Endothelial cell of umbilical vein (primary cell): ENCODE measurements at regions not wholly inside any gene's neighbourhood (a gene's known extent, or its start where the extent isn't known, plus 50 kb on each side); places are given as distances from the start of the nearest gene placed in this dataset.

Source experiments
- POLR2A ChIP-seq: IDR thresholded peaks from 2 replicates; pipeline ENCODE4 v1.6.1; 2012; ENCODE audit warnings: low read depth, mild to moderate bottlenecking, control low read depth, low read length
- POLR2AphosphoS5 ChIP-seq: IDR thresholded peaks from 2 replicates; pipeline ENCODE4 v1.6.1; 2012; ENCODE audit warnings: low read depth, mild to moderate bottlenecking, control low read depth, low read length, moderate library complexity; ENCODE audit not compliant: insufficient read depth

DNA sequence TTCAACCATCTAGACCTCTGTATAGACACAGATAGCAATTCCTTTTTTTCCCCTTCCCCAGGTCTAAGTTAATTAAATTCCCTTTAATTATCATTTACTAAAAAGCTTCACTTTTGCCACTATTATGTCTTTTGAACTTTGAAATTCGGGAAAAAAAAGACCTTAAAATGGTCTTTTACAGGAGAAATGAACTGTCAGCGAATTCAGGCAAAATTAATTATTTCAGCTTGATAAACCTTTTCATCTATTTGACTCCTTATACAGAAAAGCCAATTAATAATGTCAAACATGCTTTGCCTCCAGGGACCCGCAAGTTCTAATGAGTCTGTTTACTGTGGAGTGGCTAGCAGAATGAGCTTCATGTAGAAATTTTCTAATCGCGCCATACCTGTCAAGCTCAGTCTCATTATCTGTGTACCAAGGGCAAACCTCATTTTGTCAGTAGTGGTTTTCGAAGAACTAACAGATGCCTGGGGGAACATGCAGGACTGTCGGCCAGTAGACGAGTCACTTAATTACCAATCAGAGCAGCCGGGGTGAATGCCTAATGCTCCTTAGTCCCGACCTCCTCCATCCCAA is 287.7 kb downstream of the INSIG2 start:
- TF ChIP-seq POLR2AphosphoS5 (no peak), POLR2A (no peak)
